Hepatocyte (in vitro differentiated cells): ENCODE measurements at regions not wholly inside any gene's neighbourhood (a gene's known extent, or its start where the extent isn't known, plus 50 kb on each side); places are given as distances from the start of the nearest gene placed in this dataset.

Experiments used
- DNase-seq: peaks from one replicate; pipeline ENCODE4 v3.0.0-alpha.2; 2016; ENCODE audit warnings: low spot score
- H2AFZ ChIP-seq: fragments of 200-600 bp; sonication (generic); 2 replicates; pipeline ENCODE4 v1.6.0; 2016; ENCODE audit warnings: antibody characterized with exemption, mild to moderate bottlenecking
- H3K27ac ChIP-seq: fragments of 200-600 bp; sonication (generic); 2 replicates; pipeline ENCODE4 v1.5.1; 2016; ENCODE audit warnings: mild to moderate bottlenecking
- H3K27me3 ChIP-seq: fragments of 200-600 bp; sonication (generic); 2 replicates; pipeline ENCODE4 v1.6.1; 2016
- H3K36me3 ChIP-seq: fragments of 200-600 bp; sonication (generic); replicated peaks from 2 replicates; pipeline ENCODE4 v1.5.1; 2016; ENCODE audit warnings: low read depth; ENCODE audit not compliant: insufficient read depth
- H3K4me1 ChIP-seq: fragments of 200-600 bp; sonication (generic); 2 replicates; pipeline ENCODE4 v1.5.1; 2016; ENCODE audit warnings: mild to moderate bottlenecking, moderate library complexity; ENCODE audit not compliant: insufficient read depth
- H3K4me2 ChIP-seq: fragments of 200-600 bp; sonication (generic); 2 replicates; pipeline ENCODE4 v1.6.0; 2016
- H3K4me3 ChIP-seq: fragments of 200-600 bp; sonication (generic); 2 replicates; pipeline ENCODE4 v1.5.1; 2016; ENCODE audit warnings: mild to moderate bottlenecking
- H3K79me2 ChIP-seq: fragments of 200-600 bp; sonication (generic); 2 replicates; pipeline ENCODE4 v1.6.0; 2017; ENCODE audit warnings: mild to moderate bottlenecking
- H3K9me2 ChIP-seq: fragments of 200-600 bp; sonication (generic); replicated peaks from 2 replicates; pipeline ENCODE4 v1.6.0; 2017; ENCODE audit warnings: mild to moderate bottlenecking; ENCODE audit not compliant: insufficient read depth
- H3K9me3 ChIP-seq: fragments of 200-600 bp; sonication (generic); 2 replicates; pipeline ENCODE4 v1.5.1; 2016; ENCODE audit warnings: low read depth, mild to moderate bottlenecking
- H4K20me1 ChIP-seq: fragments of 200-600 bp; sonication (generic); 2 replicates; pipeline ENCODE4 v1.6.0; 2016; ENCODE audit warnings: mild to moderate bottlenecking; ENCODE audit not compliant: insufficient read depth, poor library complexity, severe bottlenecking
- EZH2 ChIP-seq: fragments of 200-600 bp; sonication (generic); IDR thresholded peaks from 2 replicates; pipeline ENCODE4 v1.6.1; 2016; ENCODE audit warnings: antibody characterized with exemption, mild to moderate bottlenecking, borderline replicate concordance
- EZH2phosphoT487 ChIP-seq: fragments of 200-600 bp; sonication (generic); IDR thresholded peaks from one replicate; pipeline ENCODE4 v1.6.1; 2018; ENCODE audit warnings: antibody characterized with exemption, mild to moderate bottlenecking, low read depth, moderate library complexity; ENCODE audit not compliant: unreplicated experiment, severe bottlenecking
- WGBS: methylation state at CpG from one replicate; pipeline ENCODE4 v1.1.6; 2016; ENCODE audit warnings: low lambda C conversion rate; ENCODE audit errors: missing lambda C conversion rate; 5-methylcytosine and 5-hydroxymethylcytosine counted together
- TF ChIP-seq, protein P1 (sequence below): fragments of 200-600 bp; sonication (generic); IDR thresholded peaks from 2 replicates; pipeline ENCODE4 v1.5.1; 2016; ENCODE audit warnings: antibody characterized with exemption, mild to moderate bottlenecking; ENCODE audit not compliant: poor library complexity

DNA sequence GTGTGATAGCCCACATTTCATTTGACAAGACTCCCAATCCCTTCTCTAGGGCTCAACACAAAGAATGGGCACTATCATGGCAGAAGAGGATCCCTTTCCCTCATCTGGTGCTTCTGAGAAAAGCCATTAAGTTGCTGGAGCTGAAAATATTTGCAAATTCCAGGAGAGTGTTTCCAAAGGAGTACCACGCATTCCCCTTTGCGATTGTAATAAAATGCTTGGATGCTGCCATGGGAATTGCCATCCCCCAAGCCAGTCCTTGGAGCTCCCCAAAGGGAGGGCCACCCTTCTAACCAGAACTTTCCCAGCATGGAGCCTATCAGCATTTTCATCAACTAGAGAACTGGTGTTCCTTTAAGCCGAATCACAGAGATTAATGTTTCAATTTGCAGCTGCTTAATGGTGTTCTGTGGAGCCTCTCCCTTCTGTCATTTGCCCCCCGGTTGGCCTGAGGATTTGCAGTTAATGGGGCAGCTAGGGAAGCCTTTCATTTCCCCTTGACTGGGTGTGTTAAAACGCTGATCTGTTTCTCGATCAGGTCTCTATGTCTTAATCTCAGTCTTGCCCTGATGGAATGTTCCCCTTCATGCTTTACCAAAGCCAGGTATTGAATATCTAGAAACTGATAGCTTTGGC lies 133.0 kb downstream of the ENC1 start:
- no peak overlapping the region for H3K4me2 ChIP-seq
- TF ChIP-seq, protein P1, sequence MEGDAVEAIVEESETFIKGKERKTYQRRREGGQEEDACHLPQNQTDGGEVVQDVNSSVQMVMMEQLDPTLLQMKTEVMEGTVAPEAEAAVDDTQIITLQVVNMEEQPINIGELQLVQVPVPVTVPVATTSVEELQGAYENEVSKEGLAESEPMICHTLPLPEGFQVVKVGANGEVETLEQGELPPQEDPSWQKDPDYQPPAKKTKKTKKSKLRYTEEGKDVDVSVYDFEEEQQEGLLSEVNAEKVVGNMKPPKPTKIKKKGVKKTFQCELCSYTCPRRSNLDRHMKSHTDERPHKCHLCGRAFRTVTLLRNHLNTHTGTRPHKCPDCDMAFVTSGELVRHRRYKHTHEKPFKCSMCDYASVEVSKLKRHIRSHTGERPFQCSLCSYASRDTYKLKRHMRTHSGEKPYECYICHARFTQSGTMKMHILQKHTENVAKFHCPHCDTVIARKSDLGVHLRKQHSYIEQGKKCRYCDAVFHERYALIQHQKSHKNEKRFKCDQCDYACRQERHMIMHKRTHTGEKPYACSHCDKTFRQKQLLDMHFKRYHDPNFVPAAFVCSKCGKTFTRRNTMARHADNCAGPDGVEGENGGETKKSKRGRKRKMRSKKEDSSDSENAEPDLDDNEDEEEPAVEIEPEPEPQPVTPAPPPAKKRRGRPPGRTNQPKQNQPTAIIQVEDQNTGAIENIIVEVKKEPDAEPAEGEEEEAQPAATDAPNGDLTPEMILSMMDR, result no peak
- TF ChIP-seq EZH2phosphoT487, result no peak
- TF ChIP-seq EZH2, result no peak
- no peak overlapping the region for H2AFZ ChIP-seq
- H3K27ac ChIP-seq, result no peak overlapping the region
- no peaks in the 10 kb centered on the region for H3K9me2 ChIP-seq
- H3K36me3 ChIP-seq, result no peaks in the 10 kb centered on the region
- no peak for DNase-seq
- H3K9me3 ChIP-seq, result no peaks in the 10 kb centered on the region
- H3K79me2 ChIP-seq, result no peaks in the 10 kb centered on the region
- H3K4me1 ChIP-seq, result peaks cover 8% of the 10 kb centered on the region
- no peak overlapping the region for H3K4me3 ChIP-seq
- H4K20me1 ChIP-seq, result no peaks in the 10 kb centered on the region
- 47% methylated on average over 6 of the region's 6 CpGs for WGBS
- H3K27me3 ChIP-seq, result no peaks in the 10 kb centered on the region

DNA sequence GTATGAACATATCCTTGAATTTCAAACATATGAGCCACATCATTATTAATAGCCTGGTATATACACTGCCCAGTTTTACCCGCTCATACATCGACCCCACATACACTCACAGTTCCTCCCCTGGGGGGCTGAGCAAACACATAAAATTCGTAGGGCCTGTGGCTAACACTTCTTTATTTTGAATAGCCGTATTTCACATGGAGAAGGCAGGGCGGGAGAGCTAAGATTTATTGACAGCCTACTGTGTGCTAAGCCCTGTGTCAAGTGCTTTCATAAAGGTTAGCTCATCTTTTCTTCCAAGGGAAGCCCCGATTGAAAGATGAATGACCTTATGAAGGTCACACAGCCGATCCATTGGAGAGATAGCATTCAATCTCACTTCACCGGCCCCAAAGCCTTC lies 134.4 kb downstream of the ENC1 start:
- no peaks in the 10 kb centered on the region for H4K20me1 ChIP-seq
- no peak overlapping the region for H3K27ac ChIP-seq
- WGBS, result 81% methylated on average over 8 of the region's 8 CpGs
- DNase-seq, result no peak
- no peaks in the 10 kb centered on the region for H3K9me2 ChIP-seq
- no peaks in the 10 kb centered on the region for H3K36me3 ChIP-seq
- TF ChIP-seq EZH2phosphoT487 (no peak), EZH2 (no peak)
- TF ChIP-seq, protein P1, result no peak
- no peaks in the 10 kb centered on the region for H3K27me3 ChIP-seq
- H3K4me1 ChIP-seq, result peaks cover 20% of the 10 kb centered on the region
- no peaks in the 10 kb centered on the region for H3K79me2 ChIP-seq
- no peak overlapping the region for H3K4me3 ChIP-seq
- H3K4me2 ChIP-seq, result no peak overlapping the region
- H2AFZ ChIP-seq, result no peak overlapping the region
- H3K9me3 ChIP-seq, result no peaks in the 10 kb centered on the region

DNA sequence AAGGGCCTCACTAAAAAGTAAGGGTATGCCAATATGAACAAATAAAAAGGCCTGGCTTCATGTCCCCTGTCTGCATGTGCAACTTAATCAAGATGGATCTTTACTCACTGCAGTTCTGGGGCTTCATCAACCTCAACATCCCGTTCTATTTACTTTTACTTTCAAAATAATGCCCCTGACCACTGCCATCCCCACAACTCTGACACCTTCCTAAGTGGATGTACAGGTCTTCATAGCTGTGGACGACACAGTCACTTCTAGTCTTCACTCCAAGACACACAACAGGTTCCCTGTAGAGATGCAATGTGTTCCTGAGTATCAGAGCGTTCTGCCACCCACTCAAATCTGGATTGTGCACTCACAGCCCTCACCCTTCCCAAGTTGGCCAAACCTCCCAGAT lies 136.1 kb downstream of the ENC1 start:
- H3K9me2 ChIP-seq, result no peaks in the 10 kb centered on the region
- H3K79me2 ChIP-seq, result no peaks in the 10 kb centered on the region
- H3K36me3 ChIP-seq, result no peaks in the 10 kb centered on the region
- H2AFZ ChIP-seq, result no peak overlapping the region
- H3K9me3 ChIP-seq, result no peaks in the 10 kb centered on the region
- H3K4me2 ChIP-seq, result no peak overlapping the region
- no peaks in the 10 kb centered on the region for H4K20me1 ChIP-seq
- no peak for DNase-seq
- WGBS, result 99% methylated on average over 3 of the region's 3 CpGs
- TF ChIP-seq EZH2, result no peak
- no peak overlapping the region for H3K4me3 ChIP-seq
- H3K4me1 ChIP-seq, result peaks cover 36% of the 10 kb centered on the region
- H3K27me3 ChIP-seq, result no peaks in the 10 kb centered on the region
- no peak overlapping the region for H3K27ac ChIP-seq

DNA sequence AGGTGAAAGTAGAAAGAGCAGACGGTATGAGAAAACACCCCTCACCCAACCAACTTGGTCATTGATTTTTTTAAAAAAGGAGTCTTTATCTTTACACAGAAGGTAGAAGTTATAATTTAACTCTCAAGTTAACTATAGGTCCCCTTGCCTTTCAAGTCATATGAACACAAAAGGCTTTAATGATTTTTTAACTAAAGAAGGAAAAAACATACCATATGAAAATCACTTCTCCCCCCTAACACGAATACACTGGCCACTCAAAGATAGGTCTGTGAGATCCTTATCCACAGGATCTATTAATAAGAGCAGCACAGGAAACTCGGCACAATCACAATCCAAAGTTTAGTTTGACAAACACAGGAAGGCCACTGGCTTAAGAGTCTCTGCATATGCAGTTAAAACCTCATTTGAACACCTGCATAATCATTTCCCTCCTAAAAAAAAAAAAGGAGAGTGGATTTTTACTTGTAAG lies 138.0 kb downstream of the ENC1 start:
- no peak for DNase-seq
- 35% methylated on average over 3 of the region's 3 CpGs for WGBS
- Histone ChIP-seq H3K27ac (peak overlapping the region; percentile 64), H3K9me2 (no peaks in the 10 kb centered on the region), H3K36me3 (no peaks in the 10 kb centered on the region), H3K79me2 (no peaks in the 10 kb centered on the region), H3K9me3 (no peaks in the 10 kb centered on the region), H3K4me2 (peak overlapping the region; percentile 29), H3K27me3 (no peaks in the 10 kb centered on the region), H3K4me1 (peaks cover 31% of the 10 kb centered on the region), H2AFZ (no peak overlapping the region), H4K20me1 (no peaks in the 10 kb centered on the region), H3K4me3 (no peak overlapping the region)
- TF ChIP-seq, protein P1, result no peak
- TF ChIP-seq EZH2phosphoT487 (no peak), EZH2 (no peak)
